ENCODE measurements at regions not wholly inside any gene's neighbourhood (a gene's known extent, or its start where the extent isn't known, plus 50 kb on each side); places are given as distances from the start of the nearest gene placed in this dataset.

GRCh38 chr3:105013657-105014056 lies 353.1 kb upstream of the ALCAM start:
- Histone ChIP-seq H2BK120ac (ENCODE audit: low read depth, low read length, poor library complexity, severe bottlenecking) (no peak overlapping the region), H3K23ac (ENCODE audit: insufficient read length, low read depth, low read length) (no peak overlapping the region), H3K4me2 (ENCODE audit: insufficient read depth, insufficient read length, low read length) (no peak overlapping the region), H3K18ac (ENCODE audit: insufficient read length, low read depth, low read length) (no peak overlapping the region), H3K9me3 (ENCODE audit: control insufficient read depth, low read depth, low read length) (no peaks in the 10 kb centered on the region), H2BK5ac (ENCODE audit: insufficient read length, low read length) (no peak overlapping the region), H2AFZ (ENCODE audit: low read length) (no peak overlapping the region), H3K14ac (ENCODE audit: insufficient read depth, low read length) (no peak overlapping the region), H3K27me3 (ENCODE audit: insufficient read depth, low read length) (no peaks in the 10 kb centered on the region), H3K9ac (ENCODE audit: extremely low read depth, insufficient read length, low read length) (no peak overlapping the region), H2BK15ac (ENCODE audit: low read depth, low read length) (no peak overlapping the region), H2BK20ac (ENCODE audit: low read depth, low read length, poor library complexity, severe bottlenecking) (no peak overlapping the region), H2BK12ac (ENCODE audit: insufficient read length, low read depth, low read length) (no peak overlapping the region), H4K5ac (ENCODE audit: insufficient read length, low read depth, low read length) (no peak overlapping the region), H3K23me2 (ENCODE audit: insufficient read length, low read depth, low read length, poor library complexity, severe bottlenecking) (no peaks in the 10 kb centered on the region), H4K91ac (ENCODE audit: insufficient read length, low read depth, low read length) (no peak overlapping the region), H3T11ph (ENCODE audit: low read length) (no peak overlapping the region), H4K8ac (replicated peaks; ENCODE audit: insufficient read length, low read depth, low read length) (no peak overlapping the region), H3K4ac (ENCODE audit: low read depth, low read length) (no peak overlapping the region), H3K79me2 (ENCODE audit: insufficient read depth, low read length) (no peaks in the 10 kb centered on the region), H3K79me1 (ENCODE audit: insufficient read depth, low read depth, low read length, poor library complexity, severe bottlenecking) (no peaks in the 10 kb centered on the region), H2AK5ac (ENCODE audit: insufficient read length, low read length) (no peak overlapping the region), H3K4me1 (ENCODE audit: insufficient read depth, low read length) (peaks cover 3% of the 10 kb centered on the region; the same call in 1 of the 2 replicates), H3K27ac (ENCODE audit: insufficient read length, low read depth, low read length) (no peak overlapping the region), H4K20me1 (ENCODE audit: control insufficient read depth, insufficient read depth, insufficient read length) (no peaks in the 10 kb centered on the region), H3K56ac (ENCODE audit: insufficient read length, low read depth, low read length) (no peak overlapping the region)
- Mint-ChIP-seq H3K4me3 (no peak overlapping the region), H3K27ac (peak overlapping the region; percentile 84 to 94 (median 93)), H3K4me1 (peaks cover 44 to 47% of the 10 kb centered on the region in 2 experiments), H3K9me3 (peaks cover 3 to 4% of the 10 kb centered on the region in 2 experiments; a peak in 3 of 5 replicates), H3K27me3 (ENCODE audit: low read depth) (no peaks in the 10 kb centered on the region), H3K36me3 (ENCODE audit: insufficient read depth in 1 of 3, low read depth in 3 of 3) (peaks cover 6 to 8% (median 6%) of the 10 kb centered on the region in 3 experiments; a peak in 4 of 7 replicates)
- no peak for DNase-seq
- TF ChIP-seq, protein P1, sequence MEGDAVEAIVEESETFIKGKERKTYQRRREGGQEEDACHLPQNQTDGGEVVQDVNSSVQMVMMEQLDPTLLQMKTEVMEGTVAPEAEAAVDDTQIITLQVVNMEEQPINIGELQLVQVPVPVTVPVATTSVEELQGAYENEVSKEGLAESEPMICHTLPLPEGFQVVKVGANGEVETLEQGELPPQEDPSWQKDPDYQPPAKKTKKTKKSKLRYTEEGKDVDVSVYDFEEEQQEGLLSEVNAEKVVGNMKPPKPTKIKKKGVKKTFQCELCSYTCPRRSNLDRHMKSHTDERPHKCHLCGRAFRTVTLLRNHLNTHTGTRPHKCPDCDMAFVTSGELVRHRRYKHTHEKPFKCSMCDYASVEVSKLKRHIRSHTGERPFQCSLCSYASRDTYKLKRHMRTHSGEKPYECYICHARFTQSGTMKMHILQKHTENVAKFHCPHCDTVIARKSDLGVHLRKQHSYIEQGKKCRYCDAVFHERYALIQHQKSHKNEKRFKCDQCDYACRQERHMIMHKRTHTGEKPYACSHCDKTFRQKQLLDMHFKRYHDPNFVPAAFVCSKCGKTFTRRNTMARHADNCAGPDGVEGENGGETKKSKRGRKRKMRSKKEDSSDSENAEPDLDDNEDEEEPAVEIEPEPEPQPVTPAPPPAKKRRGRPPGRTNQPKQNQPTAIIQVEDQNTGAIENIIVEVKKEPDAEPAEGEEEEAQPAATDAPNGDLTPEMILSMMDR (conservative IDR thresholded peaks at IDR 0.05) = no peak
- WGBS (ENCODE audit: extremely low coverage, insufficient read length, low lambda C conversion rate) = no CpG with 5 or more reads among the region's 2 CpGs
